CD4-positive, alpha-beta T cell treated with Interleukin-12 subunit alpha and Interleukin-12 subunit beta, for 1 hour (primary cell): ENCODE measurements at regions not wholly inside any gene's neighbourhood (a gene's known extent, or its start where the extent isn't known, plus 50 kb on each side); places are given as distances from the start of the nearest gene placed in this dataset.

ENCODE experiments used
- DNase-seq: peaks from one replicate; pipeline ENCODE4 v3.0.0-alpha.2; 2020

GRCh38 chr7:144910411-144910810, 74.6 kb upstream of the TPK1 start:
- DNase-seq, result no peak

GRCh38 chr7:144908943-144909556, 73.2 kb upstream of the TPK1 start:
- DNase-seq, result no peak

DNA sequence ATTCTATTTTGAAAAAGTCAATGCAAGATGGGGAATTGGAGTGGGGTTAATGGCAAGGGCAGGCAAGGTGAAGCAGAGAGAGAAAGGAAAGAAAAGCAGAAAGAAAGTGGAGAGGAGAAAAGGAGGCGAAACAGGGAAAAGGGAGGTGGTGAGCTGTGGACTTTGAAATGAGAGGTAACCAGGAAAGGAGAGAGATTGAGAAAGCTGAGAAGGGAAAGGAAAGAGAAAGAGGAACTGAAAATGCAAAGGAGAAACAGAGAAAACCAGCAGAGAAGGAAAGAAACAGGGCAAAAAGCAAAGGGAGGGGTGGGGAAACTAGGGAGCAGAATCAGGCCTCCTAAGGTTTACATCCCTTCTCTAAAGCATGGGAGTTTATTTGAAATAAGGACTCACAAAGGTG, 72.5 kb upstream of the TPK1 start:
- DNase-seq, result no peak

DNA sequence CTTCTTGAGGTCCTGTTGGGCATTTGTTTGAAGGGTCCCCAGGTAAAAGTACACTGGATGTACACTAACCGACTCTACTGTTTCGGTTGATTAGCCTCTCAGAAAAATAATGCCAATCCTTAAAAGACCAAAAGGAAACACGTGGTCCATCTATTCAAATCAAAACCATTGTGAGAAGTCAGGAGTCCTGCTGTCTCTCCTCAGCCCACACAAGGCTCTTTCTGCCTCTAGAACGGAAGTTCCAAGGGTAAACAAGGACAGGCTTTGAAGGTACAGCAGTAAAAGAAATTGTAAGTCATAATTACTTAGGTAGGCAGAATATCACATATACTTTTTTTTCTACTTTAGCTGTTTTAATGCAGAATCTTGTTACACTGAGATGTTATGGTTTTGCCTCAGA, 71.7 kb upstream of the TPK1 start:
- no peak for DNase-seq

DNA sequence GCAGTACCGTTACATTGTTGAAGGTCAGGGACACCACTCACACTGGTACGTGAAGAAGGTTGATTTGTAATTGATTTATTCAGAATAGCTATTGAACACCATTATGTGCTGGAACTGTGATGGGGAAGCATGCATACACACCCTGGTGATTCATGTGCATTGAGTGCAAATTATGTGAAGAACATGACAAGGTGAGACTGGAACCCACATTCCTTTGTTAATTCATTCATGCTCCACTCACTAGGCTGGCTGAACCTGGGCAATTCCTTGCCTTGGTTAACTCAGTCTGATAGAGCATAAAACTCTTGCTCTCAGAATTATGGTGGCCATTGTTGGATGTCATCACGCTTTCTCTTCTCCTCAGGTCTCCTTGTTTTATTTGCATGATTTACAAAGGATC, 67.3 kb upstream of the TPK1 start:
- DNase-seq, result no peak

DNA sequence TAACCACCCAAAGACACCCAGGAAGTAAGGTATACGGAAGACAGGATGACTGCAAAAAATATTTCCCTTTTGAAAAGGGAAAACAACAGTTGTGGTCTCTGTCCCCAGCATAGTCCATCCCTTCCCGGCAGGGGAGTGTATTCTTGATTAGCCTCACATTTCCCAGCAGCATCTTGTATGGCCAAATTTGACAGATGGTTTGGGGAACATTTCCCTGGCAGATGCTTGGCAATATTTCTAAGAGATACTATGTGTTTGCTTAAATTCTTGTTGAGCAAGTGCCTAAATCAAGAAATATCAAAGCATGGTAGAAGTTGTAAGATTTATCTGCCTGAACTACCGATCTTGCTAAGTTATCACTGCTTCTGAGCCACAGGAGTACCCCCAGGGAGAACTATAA, 56.9 kb upstream of the TPK1 start:
- no peak for DNase-seq
